Skeletal muscle tissue (tissue), 3 donors: ENCODE measurements at regions not wholly inside any gene's neighbourhood (a gene's known extent, or its start where the extent isn't known, plus 50 kb on each side); places are given as distances from the start of the nearest gene placed in this dataset.
"Not testable (repeated sequence)": the region's sequence is repeated elsewhere in the genome, so short reads cannot be mapped to it uniquely, and the experiment has no call there.

Experiments
- H3K27ac ChIP-seq: one replicate; pipeline ENCODE4 v1.7.0; 2013; ENCODE audit warnings: mild to moderate bottlenecking, low read depth, low read length, inconsistent platforms
- H3K27me3 ChIP-seq, 3 donors: one replicate each; pipeline ENCODE4 v1.7.0; 2013; ENCODE audit warnings: low read length in 3 of 3; ENCODE audit not compliant: control insufficient read depth in 3 of 3, insufficient read depth in 3 of 3
- H3K36me3 ChIP-seq, 3 donors: one replicate each; pipeline ENCODE4 v1.7.0; 2013; ENCODE audit warnings: low read length in 3 of 3; ENCODE audit not compliant: control insufficient read depth in 3 of 3, insufficient read depth in 3 of 3
- H3K4me1 ChIP-seq, 3 donors: one replicate each; pipeline ENCODE4 v1.7.0; 2013; ENCODE audit warnings: low read length in 3 of 3, mild to moderate bottlenecking in 3 of 3; ENCODE audit not compliant: control insufficient read depth in 3 of 3, insufficient read depth in 3 of 3
- H3K4me3 ChIP-seq, 3 donors: one replicate each; pipeline ENCODE4 v1.7.0; 2013; ENCODE audit warnings: low read length in 3 of 3
- H3K9ac ChIP-seq, 3 donors: one replicate each; pipeline ENCODE4 v1.7.0; 2013; ENCODE audit warnings: low read length in 3 of 3, mild to moderate bottlenecking in 3 of 3, moderate library complexity in 2 of 3, low read depth in 1 of 3
- H3K9me3 ChIP-seq, 3 donors: one replicate each; pipeline ENCODE4 v1.7.0; 2013; ENCODE audit warnings: low read length in 3 of 3; ENCODE audit not compliant: control insufficient read depth in 3 of 3
- donor health status: Osteomylitis.

GRCh38 chr3:81841540-81841939, 80.1 kb upstream of the GBE1 start:
- no peak overlapping the region for H3K9ac ChIP-seq
- no peak overlapping the region for H3K27ac ChIP-seq
- H3K4me3 ChIP-seq = no peak overlapping the region
- peaks cover 0 to 4% (median 4%) of the 10 kb centered on the region in 3 donors for H3K4me1 ChIP-seq
- no peaks in the 10 kb centered on the region for H3K27me3 ChIP-seq
- no peaks in the 10 kb centered on the region for H3K36me3 ChIP-seq
- H3K9me3 ChIP-seq = no peaks in the 10 kb centered on the region

GRCh38 chr3:81839504-81840094, 78.2 kb upstream of the GBE1 start:
- Histone ChIP-seq H3K36me3 (no peaks in the 10 kb centered on the region), H3K4me3 (no peak overlapping the region), H3K9me3 (no peaks in the 10 kb centered on the region), H3K27me3 (no peaks in the 10 kb centered on the region), H3K9ac (no peak overlapping the region), H3K27ac (no peak overlapping the region), H3K4me1 (peaks cover 0 to 4% (median 4%) of the 10 kb centered on the region in 3 donors)

GRCh38 chr3:81838457-81838856, 77.0 kb upstream of the GBE1 start:
- Histone ChIP-seq H3K4me1 (peaks cover 0 to 4% (median 4%) of the 10 kb centered on the region in 3 donors), H3K27ac (no peak overlapping the region), H3K9me3 (no peaks in the 10 kb centered on the region), H3K4me3 (no peak overlapping the region), H3K9ac (no peak overlapping the region), H3K27me3 (no peaks in the 10 kb centered on the region), H3K36me3 (no peaks in the 10 kb centered on the region)

- Histone ChIP-seq H3K27me3 (no peaks in the 10 kb centered on the region), H3K9me3 (no peaks in the 10 kb centered on the region), H3K4me3 (no peak overlapping the region), H3K4me1 (peaks cover 0 to 4% (median 4%) of the 10 kb centered on the region in 3 donors), H3K27ac (no peak overlapping the region), H3K36me3 (no peaks in the 10 kb centered on the region), H3K9ac (no peak overlapping the region)
Observed at GRCh38 chr3:81837071-81837593, 75.7 kb upstream of the GBE1 start.

- Histone ChIP-seq H3K4me1 (no peaks in the 10 kb centered on the region), H3K27ac (no peak overlapping the region), H3K36me3 (no peaks in the 10 kb centered on the region), H3K4me3 (no peak overlapping the region), H3K9ac (no peak overlapping the region), H3K27me3 (no peaks in the 10 kb centered on the region), H3K9me3 (no peaks in the 10 kb centered on the region)
Observed at GRCh38 chr3:81829937-81830336, 68.5 kb upstream of the GBE1 start.

- not testable (repeated sequence) for H3K9me3 ChIP-seq, H3K9ac ChIP-seq, H3K4me1 ChIP-seq, H3K36me3 ChIP-seq, H3K27me3 ChIP-seq, H3K4me3 ChIP-seq, H3K27ac ChIP-seq
Observed at GRCh38 chr3:81829272-81829671, 67.8 kb upstream of the GBE1 start.

GRCh38 chr3:81823882-81824395, 62.5 kb upstream of the GBE1 start:
- H3K27ac ChIP-seq = peak overlapping the region; percentile 64
- no peaks in the 10 kb centered on the region for H3K36me3 ChIP-seq
- peaks cover 0 to 9% (median 7%) of the 10 kb centered on the region in 3 donors for H3K4me1 ChIP-seq
- no peaks in the 10 kb centered on the region for H3K9me3 ChIP-seq
- H3K4me3 ChIP-seq = peak overlapping the region in 1 of 3 donors; percentile 17
- no peaks in the 10 kb centered on the region for H3K27me3 ChIP-seq
- peak overlapping the region; percentile 24 to 48 (median 34) for H3K9ac ChIP-seq

GRCh38 chr3:81823086-81823485, 61.6 kb upstream of the GBE1 start:
- H3K27ac ChIP-seq = peak overlapping the region; percentile 64
- no peak overlapping the region for H3K9ac ChIP-seq
- no peaks in the 10 kb centered on the region for H3K36me3 ChIP-seq
- H3K4me3 ChIP-seq = no peak overlapping the region
- no peaks in the 10 kb centered on the region for H3K27me3 ChIP-seq
- peaks cover 0 to 2% (median 0%) of the 10 kb centered on the region in 3 donors for H3K9me3 ChIP-seq
- H3K4me1 ChIP-seq = peaks cover 0 to 9% (median 7%) of the 10 kb centered on the region in 3 donors

GRCh38 chr3:81816473-81817250, 55.2 kb upstream of the GBE1 start:
- Histone ChIP-seq H3K9ac (peak overlapping the region in 2 of 3 donors; percentile 26 to 62), H3K36me3 (no peaks in the 10 kb centered on the region)

GRCh38 chr3:81812098-81812497, 50.7 kb upstream of the GBE1 start:
- not testable (repeated sequence) for H3K4me3 ChIP-seq, H3K27ac ChIP-seq, H3K9ac ChIP-seq, H3K36me3 ChIP-seq, H3K27me3 ChIP-seq, H3K9me3 ChIP-seq, H3K4me1 ChIP-seq

More at GRCh38 chr3:81816473-81817250, 55.2 kb upstream of the GBE1 start:
- Histone ChIP-seq H3K9me3 (peaks cover 0 to 2% (median 0%) of the 10 kb centered on the region in 3 donors), H3K4me1 (peaks cover 4 to 8% (median 4%) of the 10 kb centered on the region in 3 donors), H3K27me3 (no peaks in the 10 kb centered on the region), H3K4me3 (peak overlapping the region; percentile 22 to 57 (median 36)), H3K27ac (peak overlapping the region; percentile 15)
